HG02981 (cell line): ENCODE measurements at regions not wholly inside any gene's neighbourhood (a gene's known extent, or its start where the extent isn't known, plus 50 kb on each side); places are given as distances from the start of the nearest gene placed in this dataset.

ENCODE experiments used
- ATAC-seq: cut with Tn5 transposase; IDR thresholded peaks from one replicate; pipeline ENCODE4 v1.9.1; 2021; ENCODE audit warnings: mild to moderate bottlenecking, moderate library complexity; ENCODE audit not compliant: unreplicated experiment

DNA sequence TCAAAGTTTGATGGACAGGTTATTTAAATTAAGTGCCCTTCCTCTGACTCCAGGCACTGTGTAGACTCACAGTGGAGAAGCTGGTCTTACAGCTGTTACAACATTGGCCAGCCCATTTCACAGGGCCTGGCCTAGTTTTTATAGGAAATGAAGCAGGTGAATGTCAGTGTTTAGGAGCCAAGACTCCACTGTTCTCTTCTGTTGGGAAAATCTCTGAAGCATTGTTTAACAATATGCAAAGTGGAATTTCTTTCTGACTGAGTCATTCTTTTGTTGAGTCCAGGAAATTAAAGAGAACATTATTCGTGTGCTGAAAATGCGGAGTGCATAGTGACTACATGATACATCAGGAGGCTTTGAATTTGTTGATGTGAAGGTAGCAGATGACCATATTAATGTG lies 64.7 kb downstream of the ARRDC4 start:
- ATAC-seq: no peak

DNA sequence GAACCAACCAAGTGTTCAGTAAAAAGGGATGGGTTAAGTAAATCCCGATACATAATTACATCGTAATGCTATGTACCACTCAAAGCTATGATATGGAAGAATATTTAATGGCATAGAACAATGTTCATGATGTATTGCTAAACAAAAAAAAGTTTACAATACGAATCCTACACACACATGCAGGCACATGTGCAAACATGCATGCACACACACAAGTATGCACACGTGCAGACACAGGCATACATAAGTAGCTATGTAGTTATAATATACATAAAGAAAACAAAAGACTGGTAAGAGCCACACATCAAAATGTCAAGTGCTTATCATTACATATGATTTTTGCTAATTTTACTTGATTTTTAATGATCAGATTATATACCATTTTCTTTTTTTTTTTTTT lies 74.2 kb downstream of the ARRDC4 start:
- no peak for ATAC-seq

DNA sequence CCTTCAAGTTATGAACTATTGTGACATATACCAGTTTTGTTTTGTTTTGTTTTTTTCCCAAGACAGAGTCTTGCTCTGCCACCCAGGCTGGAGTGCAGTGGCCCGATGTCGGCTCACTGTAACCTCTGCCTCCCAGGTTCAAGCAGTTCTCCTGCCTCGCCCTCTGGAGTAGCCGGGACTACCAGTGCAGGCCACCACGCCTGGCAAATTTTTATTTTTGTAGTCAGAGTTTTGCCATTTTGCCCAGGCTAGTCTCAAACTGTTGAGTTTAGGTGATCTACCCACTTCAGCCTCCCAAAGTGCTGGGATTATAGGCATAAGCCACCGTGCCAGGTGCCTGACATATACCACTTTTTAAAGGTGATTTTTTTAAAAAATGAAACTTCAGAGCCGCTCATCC lies 74.6 kb downstream of the ARRDC4 start:
- no peak for ATAC-seq

DNA sequence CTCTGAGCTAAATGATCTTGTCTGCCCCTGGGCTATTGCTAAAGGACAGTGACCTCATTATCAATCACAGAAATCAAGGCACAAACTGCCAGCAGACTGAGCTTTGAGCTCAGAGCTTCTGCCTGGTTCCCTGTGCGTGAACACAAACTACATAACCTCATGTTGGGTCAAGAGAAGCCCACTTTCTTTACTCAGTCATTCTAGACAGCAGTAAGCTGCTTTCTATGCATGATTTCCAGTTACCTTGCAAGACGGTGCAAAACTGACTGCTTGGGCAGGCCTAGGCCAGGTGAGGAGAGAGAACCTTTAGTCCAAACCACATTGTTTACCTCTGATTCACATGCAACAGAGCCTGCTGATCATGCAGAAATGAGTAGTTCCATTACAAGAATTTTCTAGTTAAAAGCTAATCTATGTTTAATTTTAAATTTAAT lies 75.1 kb downstream of the ARRDC4 start:
- no peak for ATAC-seq

DNA sequence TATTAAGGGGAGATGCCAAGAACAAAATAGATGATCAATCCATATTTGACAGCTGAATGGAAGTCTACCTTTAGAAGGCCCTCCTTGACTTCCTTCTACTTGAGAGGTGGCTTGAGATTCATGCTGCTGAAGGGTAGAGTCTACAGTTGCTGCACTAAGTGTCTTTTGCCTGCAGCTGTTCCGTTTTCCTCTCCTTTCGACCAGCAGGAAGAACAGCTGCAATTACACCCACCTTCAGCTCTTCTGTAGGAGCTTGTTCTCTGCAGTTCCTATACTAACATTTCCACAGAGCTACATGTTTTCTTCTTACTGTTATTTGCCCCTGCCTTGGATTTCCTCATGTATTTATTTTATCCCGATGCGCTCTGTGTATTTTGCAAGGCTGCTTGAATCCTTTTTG lies 79.1 kb downstream of the ARRDC4 start:
- ATAC-seq: no peak

DNA sequence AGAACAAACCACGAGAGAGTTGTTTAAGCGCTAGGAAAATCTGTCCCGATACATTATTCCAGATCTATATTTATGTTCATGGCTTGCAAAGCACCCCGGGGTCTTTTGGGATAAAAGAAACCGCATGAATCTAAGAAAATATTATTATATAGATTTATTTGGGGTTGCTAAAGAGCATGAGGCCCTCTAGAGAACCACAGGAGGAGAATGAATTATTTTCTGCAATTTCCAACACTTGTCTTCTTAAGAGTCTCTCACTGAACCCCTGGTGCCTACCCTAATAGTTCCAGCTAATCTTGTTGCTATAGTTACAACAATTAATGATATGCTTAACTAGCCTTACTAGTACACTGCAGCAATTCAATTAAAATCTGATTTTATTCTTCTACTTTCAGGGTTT lies 79.6 kb downstream of the ARRDC4 start:
- ATAC-seq: no peak

DNA sequence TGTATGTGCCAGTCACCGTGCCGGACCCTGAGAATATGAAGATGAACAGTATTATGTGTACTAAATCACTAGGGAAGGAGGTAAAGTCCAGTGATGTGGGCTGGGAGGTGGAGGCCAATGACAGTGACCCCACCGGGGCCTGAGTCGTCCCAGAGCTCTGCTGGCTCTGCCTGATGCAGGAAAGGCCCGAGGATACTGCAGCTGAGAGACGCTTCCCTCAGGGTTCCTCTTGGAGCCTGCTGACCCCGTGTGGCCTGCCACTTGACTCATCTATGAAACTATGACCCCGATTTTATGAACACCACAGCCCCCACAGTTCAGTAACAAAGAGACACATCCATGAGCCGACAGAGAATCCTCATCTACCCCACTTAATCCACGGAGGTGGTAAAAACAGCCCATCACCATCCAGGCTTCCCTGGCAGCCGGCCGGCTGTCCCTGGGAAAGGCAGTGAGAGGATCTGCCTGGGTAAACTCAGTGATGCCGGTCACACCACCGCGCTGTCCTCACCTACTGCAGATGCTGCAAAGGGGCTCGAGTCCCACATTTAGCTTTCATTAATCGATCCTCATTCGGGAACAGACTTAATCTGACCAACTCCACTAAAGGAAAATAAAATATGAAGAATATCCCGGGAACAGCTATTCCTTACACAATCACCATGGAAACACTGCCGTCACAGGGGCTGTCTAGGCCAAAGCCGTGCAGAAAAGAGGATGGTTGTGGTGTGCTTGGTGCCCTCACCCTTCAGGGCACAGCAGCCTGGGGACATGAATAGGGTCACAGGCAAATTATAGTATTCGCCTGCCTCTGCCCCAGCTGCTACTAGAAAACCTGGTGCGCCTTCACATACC lies 82.9 kb downstream of the ARRDC4 start:
- no peak for ATAC-seq

DNA sequence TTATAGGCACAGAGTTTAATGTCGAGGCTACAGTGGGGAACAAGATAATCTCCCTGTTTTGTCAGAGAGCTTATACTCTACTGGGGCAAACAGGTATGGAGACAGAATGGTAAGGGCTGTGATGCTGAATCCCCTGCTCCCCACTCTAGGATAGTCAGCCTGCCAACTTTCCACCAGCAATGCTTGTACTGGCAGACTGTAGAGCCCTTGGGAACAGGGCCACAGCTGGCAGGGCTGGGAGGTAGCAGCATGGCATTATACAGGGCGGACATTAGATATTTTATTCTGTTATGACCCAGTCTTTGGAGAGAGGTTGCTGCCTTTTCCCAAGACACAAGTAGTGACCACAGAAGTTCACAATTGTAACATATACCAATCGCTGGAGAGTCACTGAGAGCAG lies 91.2 kb downstream of the ARRDC4 start:
- ATAC-seq: no peak

DNA sequence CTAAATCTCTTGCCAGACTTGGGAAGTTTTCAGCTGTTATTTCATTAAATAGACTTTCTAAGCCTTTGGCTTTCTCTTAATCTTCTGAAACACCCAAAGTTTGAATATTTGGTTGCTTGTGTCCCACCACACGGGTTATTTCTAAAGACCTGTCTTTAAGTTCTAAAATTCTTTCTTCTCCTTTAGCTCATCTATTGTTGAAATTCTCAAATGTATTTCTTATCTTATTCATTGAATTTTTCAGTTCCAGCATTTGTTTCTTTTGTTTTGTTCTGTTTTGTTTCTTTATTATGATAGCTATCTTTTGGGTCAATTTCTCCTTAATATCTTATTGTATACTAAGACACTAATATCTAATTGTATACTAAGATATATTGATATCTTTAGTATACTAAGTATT lies 97.0 kb downstream of the ARRDC4 start:
- no peak for ATAC-seq

DNA sequence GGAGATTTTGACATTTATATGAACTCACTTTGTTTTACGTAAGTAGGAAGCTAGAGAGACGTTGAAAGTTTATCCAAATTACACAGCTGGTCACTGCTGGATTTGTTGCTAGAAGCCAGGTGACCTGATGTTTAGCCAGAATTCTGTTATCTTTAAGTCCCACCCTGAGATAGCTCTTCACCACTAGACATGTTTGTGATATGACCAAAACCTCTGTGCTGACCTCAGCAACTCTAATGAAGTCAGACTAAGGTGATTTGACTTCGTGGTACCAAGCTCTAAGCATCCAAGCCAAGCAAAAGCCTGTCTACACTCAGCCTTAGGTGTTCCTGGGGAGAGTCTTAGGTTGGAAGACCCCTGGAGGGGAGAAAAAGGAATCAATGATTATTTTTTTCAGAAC lies 102.4 kb downstream of the ARRDC4 start:
- ATAC-seq: no peak

DNA sequence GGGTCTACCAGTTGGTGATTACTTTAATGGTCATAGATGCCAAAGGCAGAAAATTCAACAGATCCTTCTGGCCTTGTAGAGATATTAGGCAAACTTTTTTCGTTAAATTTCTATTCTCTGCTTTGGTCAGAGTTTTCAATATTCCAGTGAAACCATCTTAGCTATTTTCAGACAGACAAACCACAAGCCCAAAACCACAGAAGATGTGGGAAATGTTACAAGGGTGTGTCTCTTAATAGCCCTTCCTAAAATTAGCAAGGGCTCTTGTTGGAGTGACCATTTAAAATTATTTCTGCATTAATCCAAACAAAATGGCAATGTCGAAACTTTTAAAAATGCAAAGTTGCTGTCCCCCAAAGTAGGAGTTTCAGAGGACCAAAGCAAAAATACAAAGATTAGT lies 102.8 kb downstream of the ARRDC4 start:
- no peak for ATAC-seq

DNA sequence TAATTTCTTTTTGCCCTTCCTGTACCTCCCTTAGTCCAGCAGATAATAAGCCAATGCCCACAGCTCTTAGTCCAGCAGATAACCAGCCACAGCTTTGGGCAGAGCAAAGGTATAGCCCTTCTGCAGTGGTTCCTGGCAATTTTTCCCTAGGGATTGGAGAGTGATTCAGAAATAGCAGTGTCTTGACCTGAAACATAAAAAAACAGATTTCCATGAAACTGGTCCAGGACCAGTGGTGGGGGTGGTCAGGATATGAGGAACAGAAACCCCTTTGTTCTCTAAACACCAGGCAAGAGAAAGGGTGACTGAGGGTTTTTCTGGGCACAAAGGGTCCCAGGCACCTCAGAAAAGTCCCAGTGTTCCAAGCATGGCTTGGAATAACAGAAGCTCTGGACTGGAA lies 103.4 kb downstream of the ARRDC4 start:
- no peak for ATAC-seq

DNA sequence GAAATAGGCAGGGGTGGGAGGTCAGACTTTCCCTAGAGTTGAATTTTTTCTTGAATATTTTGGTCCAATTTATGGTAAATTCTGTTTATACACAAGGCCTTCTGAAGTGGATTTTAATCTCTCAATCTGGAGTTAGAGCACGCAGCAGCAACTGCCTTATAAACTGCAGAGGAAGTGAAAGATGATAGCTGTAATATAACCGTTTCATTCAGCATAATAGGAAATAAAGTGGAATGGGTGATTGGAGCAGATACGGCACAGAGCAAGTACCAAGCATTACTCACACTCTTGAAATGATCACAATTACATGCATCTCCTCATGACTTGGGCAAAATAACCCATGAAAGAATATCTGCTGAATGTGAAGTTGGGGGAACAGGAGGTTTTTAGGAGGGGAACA lies 106.8 kb downstream of the ARRDC4 start:
- ATAC-seq: no peak

DNA sequence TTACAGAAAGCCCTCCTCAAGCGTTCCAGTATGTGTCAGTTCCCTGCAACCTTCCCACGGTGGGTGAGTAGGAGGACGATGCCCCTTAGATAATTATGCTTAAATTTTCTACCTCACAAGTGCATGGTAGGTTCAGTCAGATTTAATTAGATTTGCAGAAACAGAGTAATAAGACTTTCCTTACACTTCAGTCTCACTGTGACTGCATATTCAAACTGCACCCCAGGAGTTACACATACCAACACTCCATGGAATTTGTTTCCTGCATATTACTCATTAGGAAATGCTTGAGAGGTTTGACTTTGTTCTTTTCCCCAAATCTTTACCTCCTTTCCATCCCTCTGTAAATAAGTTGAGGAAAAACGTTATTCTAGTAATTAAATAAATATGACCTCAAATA lies 108.8 kb downstream of the ARRDC4 start:
- ATAC-seq: no peak

DNA sequence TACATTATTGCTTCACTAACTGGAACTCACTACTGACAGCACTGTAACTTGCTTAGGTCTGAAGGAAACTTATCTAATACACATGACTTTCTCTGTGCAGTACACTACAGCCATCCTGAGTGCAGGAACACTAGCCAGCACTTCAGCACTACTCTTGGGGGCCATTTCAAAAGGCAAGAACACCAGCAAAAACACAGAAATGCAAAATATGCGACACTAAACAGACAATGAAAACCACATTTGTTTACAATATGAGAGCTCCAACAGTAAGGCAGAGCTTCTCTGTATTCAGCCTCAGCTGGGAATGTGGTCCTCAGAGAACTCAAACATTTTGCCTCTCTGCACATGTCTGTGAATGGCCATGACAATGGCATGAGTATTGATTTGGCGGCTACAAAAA lies 109.6 kb downstream of the ARRDC4 start:
- no peak for ATAC-seq

DNA sequence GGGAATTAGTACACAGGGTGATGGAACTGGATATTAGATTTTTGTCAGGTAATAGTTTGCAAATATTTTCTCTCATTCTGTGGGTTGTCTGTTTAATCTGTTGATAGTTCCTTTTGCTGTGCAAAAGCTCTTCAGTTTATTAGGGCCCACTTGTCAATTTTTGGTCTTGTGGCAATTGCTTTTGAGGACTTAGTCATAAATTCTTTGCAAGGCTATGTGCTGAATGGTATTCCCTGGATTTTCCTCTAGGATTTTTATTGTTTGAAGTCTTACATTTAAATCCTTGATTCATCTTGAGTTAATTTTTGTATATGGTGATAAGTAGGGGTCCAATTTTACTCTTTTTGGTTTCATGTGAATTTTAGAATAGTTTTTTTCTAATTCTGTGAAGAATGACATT lies 111.3 kb downstream of the ARRDC4 start:
- ATAC-seq: no peak

DNA sequence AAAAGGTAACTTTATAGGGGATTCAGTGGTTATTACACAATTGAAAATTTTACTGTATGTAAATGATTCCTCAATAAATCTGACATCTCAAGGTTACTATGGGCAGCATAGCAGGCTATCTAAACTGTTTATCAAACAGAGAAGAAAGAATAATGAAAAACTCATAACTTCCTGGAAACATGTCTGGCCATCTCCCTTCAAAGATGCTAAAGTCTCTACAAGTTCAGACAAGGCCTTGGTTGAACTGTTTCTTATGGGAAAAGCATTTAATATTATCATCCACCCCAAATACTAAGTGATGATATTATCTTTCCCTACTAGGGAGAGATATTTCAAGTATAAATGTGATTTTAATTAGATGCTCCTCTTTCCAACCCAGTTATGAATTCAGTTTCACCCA lies 114.9 kb downstream of the ARRDC4 start:
- no peak for ATAC-seq

DNA sequence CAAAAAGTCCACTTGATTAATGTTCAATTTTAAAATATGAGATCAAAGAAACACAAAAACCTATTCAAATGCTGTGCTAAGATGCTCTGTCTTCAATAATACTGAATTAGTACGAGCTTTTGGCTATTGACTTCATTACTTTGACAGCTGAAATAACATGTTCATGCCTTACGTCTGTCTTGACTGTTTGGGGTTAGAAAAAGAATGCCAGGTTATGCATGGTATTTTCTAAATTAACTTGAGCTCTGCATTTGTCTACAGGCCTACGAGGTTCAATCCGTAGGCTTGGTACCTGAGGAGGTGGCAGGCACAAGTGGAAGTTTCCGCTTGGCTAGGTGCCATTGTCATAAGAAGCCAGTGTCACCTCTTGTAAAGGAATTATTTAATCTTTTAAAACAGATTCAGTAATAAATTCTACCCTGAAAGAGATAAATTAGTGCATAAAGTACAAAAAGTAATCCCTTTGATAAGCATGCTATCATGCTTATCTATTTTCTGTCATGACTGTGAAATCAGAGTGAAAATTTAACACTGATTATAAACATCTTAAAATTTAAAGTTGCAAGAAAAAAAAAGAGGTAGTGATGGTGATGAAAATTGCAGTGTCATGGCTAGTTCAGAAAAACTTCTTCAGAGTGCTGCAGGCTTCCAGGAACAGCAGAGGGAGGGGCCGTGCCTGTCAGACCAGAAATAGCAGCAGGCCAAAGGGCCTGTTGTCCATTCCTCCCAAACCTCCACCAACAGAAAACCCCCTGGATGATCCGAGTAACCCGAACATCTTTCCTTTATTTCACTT lies 115.7 kb downstream of the ARRDC4 start:
- ATAC-seq: no peak

DNA sequence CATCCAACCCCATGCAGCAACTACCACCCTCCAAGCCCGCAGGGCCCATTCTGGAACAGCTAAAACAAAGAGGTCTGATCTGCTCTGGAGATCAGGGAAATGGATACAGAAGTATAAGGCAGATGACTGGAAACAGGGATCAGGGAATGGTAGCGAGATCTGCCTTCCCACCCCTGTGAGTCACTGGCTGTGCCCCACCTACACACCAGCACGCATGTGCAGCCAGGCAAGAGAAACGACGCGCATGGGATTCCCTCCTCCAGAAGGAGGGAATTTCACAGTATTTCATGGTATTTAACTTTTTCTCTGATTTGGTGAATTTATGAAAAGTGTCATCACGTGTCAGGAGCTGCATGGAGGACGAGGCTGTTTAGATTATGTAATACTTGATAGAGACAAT lies 116.7 kb downstream of the ARRDC4 start:
- no peak for ATAC-seq

DNA sequence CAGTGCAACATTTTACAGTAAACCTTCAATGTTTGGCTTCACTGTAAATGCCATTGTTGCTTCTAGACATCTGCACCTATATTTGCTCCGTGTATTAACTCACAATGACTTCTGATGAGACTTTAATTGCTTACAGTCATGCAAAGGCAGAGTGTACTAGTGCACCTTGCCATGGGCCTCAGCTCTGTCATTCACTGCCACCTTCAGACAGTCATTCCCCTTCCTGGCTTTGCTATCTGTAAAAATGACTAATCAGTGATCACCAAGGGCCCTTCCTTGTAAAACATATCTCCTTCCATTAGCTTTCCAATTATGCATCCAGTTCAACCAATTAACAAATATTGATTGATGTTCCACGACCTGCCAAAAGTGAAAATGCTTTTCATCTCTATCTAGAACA lies 120.3 kb downstream of the ARRDC4 start:
- no peak for ATAC-seq

DNA sequence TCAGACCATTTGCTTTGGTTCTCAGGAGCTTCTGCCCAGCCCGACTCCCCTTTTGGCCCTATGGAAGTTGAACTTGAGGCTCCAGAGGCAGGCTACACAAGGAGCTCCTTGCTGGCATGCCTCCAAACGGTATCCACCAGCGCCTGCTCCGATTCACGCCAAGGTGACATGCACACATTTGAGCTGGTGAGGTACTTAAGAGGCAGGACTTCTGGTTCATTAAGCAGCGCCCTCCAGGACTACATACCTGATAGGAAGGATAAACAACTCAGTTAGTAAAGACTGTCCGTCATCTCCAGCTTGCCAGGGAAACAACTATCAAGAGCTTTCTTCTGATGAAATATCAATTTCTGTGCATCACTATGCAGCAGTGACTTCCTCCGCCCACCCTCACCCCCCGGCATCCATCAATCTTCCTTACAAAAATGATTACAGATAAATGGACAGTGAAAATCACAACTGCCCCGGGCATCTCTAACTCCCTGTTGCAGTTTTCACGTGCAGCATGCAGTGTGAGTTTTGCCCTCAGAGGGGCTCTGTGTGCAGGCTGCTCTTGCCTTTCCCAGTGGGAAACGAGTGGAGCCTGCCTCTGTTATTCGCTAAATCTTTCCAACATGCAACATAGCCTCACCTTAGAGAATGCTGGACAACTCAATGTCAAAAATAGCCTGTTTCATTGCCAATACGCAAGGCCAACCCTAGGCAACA lies 122.9 kb downstream of the ARRDC4 start:
- no peak for ATAC-seq
